Pancreas (tissue), 10 donors: ENCODE measurements at regions not wholly inside any gene's neighbourhood (a gene's known extent, or its start where the extent isn't known, plus 50 kb on each side); places are given as distances from the start of the nearest gene placed in this dataset.

Source experiments
- ATAC-seq, 4 donors: fragments of 200-7000 bp; cut with Tn5 transposase; one replicate each; pipeline versions ENCODE4 v1.8.0 to v1.9.1; 2020; ENCODE audit warnings: mild to moderate bottlenecking in 4 of 4, moderate library complexity in 4 of 4
- DNase-seq, 6 donors: peaks; one replicate each; pipeline ENCODE4 v3.0.0-alpha.2; 2020
- FAIRE-seq: peaks from 2 replicates; lab custom pipeline; 2012; peaks lifted over from hg19 to GRCh38; lab: Jason Lieb, UNC
- H3K27ac ChIP-seq, 4 donors: fragments of 200-600 bp; sonication (generic); 1 replicate in 3 of 4; 2 replicates in 1 of 4; pipeline versions ENCODE4 v1.5.0 to v1.8.0; 2020
- H3K27me3 ChIP-seq, 4 donors: fragments of 200-600 bp; one replicate each; pipeline ENCODE4 v1.8.0; 2021
- H3K36me3 ChIP-seq, 3 donors: fragments of 200-600 bp; sonication (generic) in 1 of 3; one replicate each; pipeline versions ENCODE4 v1.5.0 to v1.8.0; 2020 to 2021
- H3K4me1 ChIP-seq, 3 donors: fragments of 200-600 bp; one replicate each; pipeline ENCODE4 v1.8.0; 2021
- H3K4me3 ChIP-seq, 4 donors: fragments of 200-600 bp; sonication (generic) in 2 of 4; one replicate each; pipeline versions ENCODE4 v1.5.0 to v1.8.0; 2020 to 2021
- H3K9me3 ChIP-seq, 4 donors: fragments of 200-600 bp; one replicate each; pipeline ENCODE4 v1.8.0; 2021
- WGBS, 2 donors: extraction: QIAGEN DNeasy Blood & Tissue Kit; methylation state at CpG; one replicate each; pipeline ENCODE4 v1.1.7; 2013; 5-methylcytosine and 5-hydroxymethylcytosine counted together
- intact Hi-C, 3 donors: fragments of 100-400 bp; cut with DNase I; formaldehyde crosslinking; loops; one replicate each; pipeline versions ENCODE4 v1.11.1 to v1.14.2; 2022
- TF ChIP-seq, protein P1 (sequence below), 4 donors: fragments of 200-600 bp; sonication (generic) in 3 of 4; IDR thresholded peaks; one replicate each; pipeline versions ENCODE4 v1.5.0 to v1.8.0; 2021; ENCODE audit warnings: antibody characterized with exemption in 4 of 4
- donor health status: healthy with polysubstance abuse.
- donor health status: DM: no; HTN: no; CAD: no; lungs with moderate emphysema.
- donor health status: DM: no; HTN: no; CAD: no.
- donor health status: control.
- donor health status: control.
- donor health status: Bipolar disorder and iron deficiency.
- donor health status: DM: yes; HTN: yes; CAD: no.
- donor health status: DM: no; HTN: no; CAD: no.
- donor health status: DM: no; HTN: no; CAD: no.
- donor health status: DM: yes; HTN: yes; CAD: no.

DNA sequence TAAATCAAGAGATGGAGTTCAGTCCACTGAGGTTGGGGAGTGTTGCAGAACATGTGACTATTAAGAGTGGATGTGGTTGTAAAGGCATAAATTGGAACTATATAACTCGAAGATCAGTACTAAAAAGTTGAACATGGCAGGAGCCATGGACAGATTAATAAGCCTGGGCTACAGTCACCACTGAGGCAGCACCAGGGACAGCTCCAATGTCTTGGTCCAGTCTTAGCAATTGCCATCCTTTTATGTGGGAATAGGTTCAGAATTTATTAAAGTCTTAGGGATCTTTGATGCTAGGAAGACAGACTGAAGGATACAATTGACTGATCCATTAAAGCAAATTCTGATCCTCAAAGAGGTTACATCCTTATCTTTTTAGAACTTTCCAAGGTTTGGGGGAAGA is 156.6 kb downstream of the ADRA2A start:
- intact Hi-C loops: no loop called here
- Histone ChIP-seq H3K4me3 (no peak overlapping the region), H3K27ac (no peak overlapping the region), H3K4me1 (no peaks in the 10 kb centered on the region), H3K9me3 (no peaks in the 10 kb centered on the region), H3K36me3 (no peaks in the 10 kb centered on the region), H3K27me3 (no peaks in the 10 kb centered on the region)
- DNase-seq (no peak), FAIRE-seq (no peak), ATAC-seq (no peak)
- WGBS, 2 donors: 30 to 35% methylated on average over 1 of the region's 1 CpG
- TF ChIP-seq, protein P1, sequence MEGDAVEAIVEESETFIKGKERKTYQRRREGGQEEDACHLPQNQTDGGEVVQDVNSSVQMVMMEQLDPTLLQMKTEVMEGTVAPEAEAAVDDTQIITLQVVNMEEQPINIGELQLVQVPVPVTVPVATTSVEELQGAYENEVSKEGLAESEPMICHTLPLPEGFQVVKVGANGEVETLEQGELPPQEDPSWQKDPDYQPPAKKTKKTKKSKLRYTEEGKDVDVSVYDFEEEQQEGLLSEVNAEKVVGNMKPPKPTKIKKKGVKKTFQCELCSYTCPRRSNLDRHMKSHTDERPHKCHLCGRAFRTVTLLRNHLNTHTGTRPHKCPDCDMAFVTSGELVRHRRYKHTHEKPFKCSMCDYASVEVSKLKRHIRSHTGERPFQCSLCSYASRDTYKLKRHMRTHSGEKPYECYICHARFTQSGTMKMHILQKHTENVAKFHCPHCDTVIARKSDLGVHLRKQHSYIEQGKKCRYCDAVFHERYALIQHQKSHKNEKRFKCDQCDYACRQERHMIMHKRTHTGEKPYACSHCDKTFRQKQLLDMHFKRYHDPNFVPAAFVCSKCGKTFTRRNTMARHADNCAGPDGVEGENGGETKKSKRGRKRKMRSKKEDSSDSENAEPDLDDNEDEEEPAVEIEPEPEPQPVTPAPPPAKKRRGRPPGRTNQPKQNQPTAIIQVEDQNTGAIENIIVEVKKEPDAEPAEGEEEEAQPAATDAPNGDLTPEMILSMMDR (IDR thresholded peaks at IDR 0.05): no peak

DNA sequence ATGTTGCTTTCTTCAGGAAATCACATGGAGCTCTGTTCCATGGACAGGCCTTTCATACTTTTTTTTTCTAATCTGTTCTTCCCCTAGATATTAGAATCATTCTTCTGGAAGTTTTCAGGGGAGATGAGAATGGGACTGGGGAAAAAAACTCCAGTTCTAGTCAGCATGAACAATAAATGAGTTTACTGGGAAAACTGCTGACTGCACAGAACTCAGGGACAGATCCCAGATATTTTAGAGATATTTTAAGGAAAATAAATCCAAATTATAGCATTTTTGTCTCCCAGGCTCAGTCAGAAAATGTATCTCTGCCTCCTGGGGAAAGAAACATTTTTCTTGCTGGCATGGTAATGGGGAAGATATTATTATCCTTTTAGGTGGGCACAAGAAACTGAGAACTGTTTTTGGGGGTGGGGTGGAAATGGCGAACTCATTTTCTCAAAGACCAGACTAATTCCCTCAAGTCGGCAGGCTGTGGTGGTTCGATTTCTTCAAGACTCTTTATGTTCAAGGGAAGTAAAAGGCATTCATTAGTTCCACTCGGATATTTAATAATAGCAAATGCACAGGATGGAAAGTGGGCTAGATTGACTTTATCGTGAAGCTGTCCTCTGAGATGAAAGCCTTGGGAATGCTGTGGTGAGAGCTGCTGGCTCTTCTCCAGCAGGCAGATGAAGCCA is 157.5 kb downstream of the ADRA2A start:
- TF ChIP-seq, protein P1 (IDR thresholded peaks at IDR 0.05): no peak
- ATAC-seq (no peak), DNase-seq (no peak), FAIRE-seq (no peak)
- Histone ChIP-seq H3K27ac (no peak overlapping the region), H3K4me1 (no peaks in the 10 kb centered on the region), H3K9me3 (no peaks in the 10 kb centered on the region), H3K27me3 (no peaks in the 10 kb centered on the region), H3K36me3 (no peaks in the 10 kb centered on the region), H3K4me3 (no peak overlapping the region)
- 59 to 71% methylated on average over 5 of the region's 5 CpGs for WGBS, 2 donors
- intact Hi-C loops: no loop called here

DNA sequence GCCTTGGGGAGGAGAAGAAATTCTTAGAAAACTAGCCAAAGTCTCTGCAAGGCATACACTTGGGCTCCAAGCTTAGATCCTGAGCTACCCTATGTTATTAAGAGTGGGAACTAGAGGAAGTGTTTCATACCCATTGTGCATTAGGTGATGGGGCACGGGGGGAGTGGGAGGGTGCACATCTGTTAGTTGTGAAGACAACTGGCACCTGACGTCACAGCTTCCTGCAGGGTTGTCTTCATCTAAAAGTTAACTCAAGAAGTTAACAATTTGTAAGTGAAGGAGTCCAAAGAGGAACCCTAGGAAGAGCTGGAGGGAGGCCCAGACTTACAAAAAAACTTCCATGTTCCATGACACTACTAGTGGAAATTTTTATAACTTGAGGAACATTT is 158.1 kb downstream of the ADRA2A start:
- intact Hi-C loops: no loop called here
- H3K27ac ChIP-seq: no peak overlapping the region
- ATAC-seq (no peak), DNase-seq (no peak), FAIRE-seq (no peak)
- TF ChIP-seq, protein P1 (IDR thresholded peaks at IDR 0.05): no peak
- H3K4me1 ChIP-seq: no peaks in the 10 kb centered on the region
- H3K4me3 ChIP-seq: no peak overlapping the region
- H3K9me3 ChIP-seq: no peaks in the 10 kb centered on the region
- 55 to 70% methylated on average over 2 of the region's 2 CpGs for WGBS, 2 donors
- H3K36me3 ChIP-seq: no peaks in the 10 kb centered on the region
- H3K27me3 ChIP-seq: no peaks in the 10 kb centered on the region

DNA sequence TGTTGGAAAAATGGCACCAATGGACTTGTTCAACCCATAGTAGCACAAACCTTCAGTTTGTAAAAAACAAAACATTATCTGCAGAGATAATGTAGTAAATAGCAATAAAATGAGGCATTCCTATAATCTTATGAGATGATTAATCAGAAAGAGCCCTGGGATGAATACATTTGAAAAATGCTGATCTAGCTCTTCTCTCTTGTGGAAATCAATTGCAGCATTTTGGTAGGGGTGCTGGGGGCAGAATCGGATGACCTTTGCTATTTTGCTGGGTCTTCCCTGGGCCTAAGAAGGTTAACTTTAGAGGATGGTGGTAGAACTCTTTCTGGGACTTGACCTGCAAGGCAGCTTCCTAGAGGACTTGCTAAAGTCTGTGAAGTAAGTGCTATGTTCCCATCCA is 163.5 kb downstream of the ADRA2A start:
- TF ChIP-seq, protein P1 (IDR thresholded peaks at IDR 0.05): no peak
- no peaks in the 10 kb centered on the region for H3K36me3 ChIP-seq
- no peak for FAIRE-seq
- H3K27ac ChIP-seq: no peak overlapping the region
- intact Hi-C loops: no loop called here
- no peaks in the 10 kb centered on the region for H3K9me3 ChIP-seq
- no peaks in the 10 kb centered on the region for H3K27me3 ChIP-seq
- 86% methylated on average over 1 of the region's 1 CpG for WGBS, 2 donors
- ATAC-seq: no peak
- H3K4me3 ChIP-seq: no peak overlapping the region
- no peaks in the 10 kb centered on the region for H3K4me1 ChIP-seq
- DNase-seq: no peak

DNA sequence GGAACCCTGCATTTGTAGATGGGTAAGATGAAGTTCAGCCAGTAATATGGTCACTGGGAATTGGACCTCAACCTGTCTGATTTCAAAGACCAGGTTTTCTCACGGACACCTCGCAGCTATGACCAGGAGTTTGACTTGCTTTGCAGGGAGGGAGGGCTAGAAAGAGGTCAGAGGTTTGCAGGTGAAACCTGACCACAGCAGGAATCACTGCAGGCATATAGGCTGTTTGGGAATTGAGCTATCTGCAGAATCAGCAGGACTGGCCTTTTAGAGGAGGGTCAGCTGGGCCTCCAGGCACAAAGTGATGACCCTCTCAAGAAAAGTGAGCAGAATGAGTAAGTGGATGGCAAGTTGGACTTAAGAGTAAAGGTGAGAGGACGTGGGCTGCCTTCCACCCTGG is 166.3 kb downstream of the ADRA2A start:
- no peak overlapping the region for H3K27ac ChIP-seq
- H3K9me3 ChIP-seq: no peaks in the 10 kb centered on the region
- 81 to 94% methylated on average over 3 of the region's 3 CpGs for WGBS, 2 donors
- H3K36me3 ChIP-seq: no peaks in the 10 kb centered on the region
- no peaks in the 10 kb centered on the region for H3K4me1 ChIP-seq
- H3K4me3 ChIP-seq: no peak overlapping the region
- ATAC-seq (no peak), DNase-seq (no peak), FAIRE-seq (no peak)
- TF ChIP-seq, protein P1 (IDR thresholded peaks at IDR 0.05): no peak
- H3K27me3 ChIP-seq: no peaks in the 10 kb centered on the region
- intact Hi-C loops: no loop called here
